HG03280 (cell line): ENCODE measurements at regions not wholly inside any gene's neighbourhood (a gene's known extent, or its start where the extent isn't known, plus 50 kb on each side); places are given as distances from the start of the nearest gene placed in this dataset.

Experiments
- ATAC-seq: cut with Tn5 transposase; IDR thresholded peaks from one replicate; pipeline ENCODE4 v1.9.1; 2021; ENCODE audit warnings: mild to moderate bottlenecking, moderate library complexity; ENCODE audit not compliant: unreplicated experiment

- no peak for ATAC-seq
Observed at GRCh38 chr2:5039241-5039975, 652.8 kb upstream of the SOX11 start.

GRCh38 chr2:5040571-5040970 lies 651.6 kb upstream of the SOX11 start:
- no peak for ATAC-seq

- no peak for ATAC-seq
Observed at GRCh38 chr2:5041501-5041900, 650.7 kb upstream of the SOX11 start.

- ATAC-seq = no peak
Observed at GRCh38 chr2:5042666-5043440, 649.3 kb upstream of the SOX11 start.

- ATAC-seq = no peak
Observed at GRCh38 chr2:5051300-5051699, 640.9 kb upstream of the SOX11 start.

GRCh38 chr2:5052905-5053304 lies 639.3 kb upstream of the SOX11 start:
- ATAC-seq = no peak

GRCh38 chr2:5057891-5058351 lies 634.3 kb upstream of the SOX11 start:
- ATAC-seq = no peak

- no peak for ATAC-seq
Observed at GRCh38 chr2:5060956-5061355, 631.2 kb upstream of the SOX11 start.

GRCh38 chr2:5064687-5065086 lies 627.5 kb upstream of the SOX11 start:
- ATAC-seq = no peak

- no peak for ATAC-seq
Observed at GRCh38 chr2:5067816-5068215, 624.4 kb upstream of the SOX11 start.

GRCh38 chr2:5070257-5070656 lies 621.9 kb upstream of the SOX11 start:
- ATAC-seq = no peak

- ATAC-seq = no peak
Observed at GRCh38 chr2:5074733-5075132, 617.5 kb upstream of the SOX11 start.

GRCh38 chr2:5076599-5076998 lies 615.6 kb upstream of the SOX11 start:
- ATAC-seq = no peak

GRCh38 chr2:5077479-5078089 lies 614.6 kb upstream of the SOX11 start:
- ATAC-seq = no peak

- ATAC-seq = no peak
Observed at GRCh38 chr2:5083402-5083801, 608.8 kb upstream of the SOX11 start.

GRCh38 chr2:5089409-5089808 lies 602.8 kb upstream of the SOX11 start:
- no peak for ATAC-seq

GRCh38 chr2:5093056-5093455 lies 599.1 kb upstream of the SOX11 start:
- ATAC-seq = no peak

- ATAC-seq = no peak
Observed at GRCh38 chr2:5093518-5093917, 598.7 kb upstream of the SOX11 start.

GRCh38 chr2:5094192-5094591 lies 598.0 kb upstream of the SOX11 start:
- ATAC-seq = no peak

GRCh38 chr2:5098286-5098685 lies 593.9 kb upstream of the SOX11 start:
- ATAC-seq = no peak

GRCh38 chr2:5102823-5103222 lies 589.4 kb upstream of the SOX11 start:
- ATAC-seq = no peak

- ATAC-seq = no peak
Observed at GRCh38 chr2:5111581-5111980, 580.6 kb upstream of the SOX11 start.
